GM18505 (cell line): ENCODE measurements at regions not wholly inside any gene's neighbourhood (a gene's known extent, or its start where the extent isn't known, plus 50 kb on each side); places are given as distances from the start of the nearest gene placed in this dataset.

Experiments used
- ATAC-seq: cut with Tn5 transposase; IDR thresholded peaks from one replicate; pipeline ENCODE4 v1.9.1; 2021; ENCODE audit not compliant: unreplicated experiment
- POLR2A ChIP-seq: IDR thresholded peaks from 4 replicates; pipeline ENCODE4 v1.6.1; 2011; ENCODE audit warnings: borderline replicate concordance; ENCODE audit not compliant: insufficient read depth, insufficient read length; ENCODE audit errors: extremely low read depth

DNA sequence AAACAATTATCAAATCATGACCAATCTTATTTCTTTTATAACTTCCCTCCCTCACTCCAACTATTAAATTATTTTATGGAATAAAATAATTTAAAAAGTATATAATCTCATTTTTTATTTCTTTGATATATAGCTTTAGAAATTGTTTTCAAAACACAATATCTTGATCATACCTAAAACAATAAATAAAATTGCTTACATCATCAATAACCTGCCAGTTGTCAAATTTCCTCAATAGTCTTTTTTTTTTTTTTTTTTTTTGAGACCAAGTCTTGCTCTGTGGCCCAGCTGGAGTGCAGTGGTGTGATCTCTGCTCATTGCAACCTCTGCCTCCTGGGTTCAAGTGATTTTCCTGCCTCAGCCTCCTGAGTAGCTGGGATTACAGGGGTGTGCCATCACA, 60.1 kb upstream of the ELOVL5 start:
- no peak for TF ChIP-seq POLR2A
- no peak for ATAC-seq

DNA sequence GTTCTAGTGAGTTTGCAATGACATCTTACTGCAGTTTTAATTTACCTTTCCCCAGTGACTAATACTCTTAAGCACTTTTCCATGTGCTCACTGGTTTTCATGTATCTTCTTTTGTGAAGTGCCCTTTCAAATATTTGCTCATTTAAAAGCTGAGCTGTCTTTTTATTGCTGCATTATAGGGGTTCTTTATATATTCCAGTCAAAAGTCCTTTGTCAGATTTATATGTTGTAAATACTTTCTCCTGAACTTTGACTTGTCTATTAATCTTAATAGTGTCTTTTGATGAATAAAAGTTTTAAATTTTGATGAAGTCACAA, 50.2 kb upstream of the ELOVL5 start:
- no peak for ATAC-seq
- TF ChIP-seq POLR2A = no peak

DNA sequence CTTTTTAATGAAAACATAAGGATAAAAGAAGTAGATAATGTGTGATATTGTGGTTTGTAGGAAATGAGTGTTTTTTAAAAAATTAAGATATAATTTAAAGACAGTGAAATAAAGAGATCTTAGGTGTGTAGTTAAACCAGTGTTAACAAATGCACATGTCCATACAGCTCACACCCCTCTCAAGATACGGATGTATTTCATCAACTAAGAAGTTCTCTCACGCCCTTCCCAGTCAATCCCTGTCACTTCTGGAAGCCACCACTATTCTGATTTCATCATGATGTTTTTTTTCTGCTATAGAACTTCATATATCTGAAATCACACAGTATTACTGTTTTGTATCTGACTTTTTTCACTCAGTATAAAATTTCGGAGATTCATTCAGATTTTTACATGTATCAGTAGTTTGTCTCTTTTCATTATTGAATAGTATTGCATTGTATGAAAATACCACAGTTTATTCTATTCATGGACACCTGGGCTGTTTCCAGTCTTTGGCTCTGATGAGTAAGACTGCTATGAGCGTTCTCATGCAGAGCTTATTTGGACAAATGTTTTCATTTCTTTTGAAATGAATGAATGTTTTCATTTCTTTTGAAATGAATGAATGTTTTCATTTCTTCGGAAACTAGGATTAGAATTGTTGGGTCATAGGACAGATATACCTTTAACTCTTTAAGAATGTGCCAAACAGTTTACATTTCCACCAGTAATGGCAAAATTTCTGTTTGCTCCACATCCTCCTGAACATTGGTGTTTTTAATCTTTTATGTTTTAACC, 49.7 kb upstream of the ELOVL5 start:
- no peak for ATAC-seq

More for the DNA sequence above, 49.7 kb upstream of the ELOVL5 start:
- no peak for TF ChIP-seq POLR2A
